Stimulated activated naive CD4-positive, alpha-beta T cell treated with Interleukin-2 at 50 U/mL for 16 hours (primary cell): ENCODE measurements at regions not wholly inside any gene's neighbourhood (a gene's known extent, or its start where the extent isn't known, plus 50 kb on each side); places are given as distances from the start of the nearest gene placed in this dataset.

ENCODE experiments used
- DNase-seq: peaks from one replicate; lab custom pipeline; 2025; lab: John Stamatoyannopoulos, UW

DNA sequence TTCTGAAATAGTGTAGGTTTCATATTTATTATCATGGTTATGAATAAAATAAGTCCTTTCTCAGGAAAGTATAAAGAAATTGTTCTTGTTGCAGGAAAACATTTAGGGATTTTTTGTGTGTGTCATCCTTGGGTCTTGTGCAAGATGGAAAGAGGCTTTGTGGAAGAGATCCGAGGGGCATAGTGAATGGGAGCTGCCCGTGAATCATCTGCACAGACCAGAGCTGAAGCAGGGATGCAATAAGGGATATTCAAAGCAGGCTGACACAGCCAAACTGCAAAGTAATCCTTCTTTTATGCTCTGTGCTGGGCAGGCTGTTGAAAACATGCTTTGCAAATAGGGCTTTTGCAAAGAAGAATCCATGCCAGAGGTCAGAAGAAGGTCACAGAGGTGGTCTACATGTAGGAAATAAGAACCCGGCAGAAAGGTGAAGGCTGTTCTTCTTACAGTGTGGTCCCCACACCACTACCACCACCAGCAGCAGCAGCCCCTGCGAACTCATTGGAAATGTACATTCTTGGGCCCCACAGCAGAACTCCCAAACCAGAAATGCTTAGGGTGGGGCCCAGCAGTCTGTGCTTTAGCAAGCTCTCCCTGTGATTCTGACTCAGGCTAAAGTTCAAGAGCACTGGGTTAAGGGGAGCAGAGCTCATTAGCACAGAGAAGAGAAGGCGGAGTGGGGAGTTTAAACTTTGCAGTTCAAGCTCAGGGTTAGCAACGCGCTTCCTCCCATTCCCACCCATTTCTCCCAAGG is 237.6 kb downstream of the QKI start:
- no peak for DNase-seq

GRCh38 chr6:163651426-163651825 is 236.9 kb downstream of the QKI start:
- DNase-seq = no peak

- DNase-seq = no peak
These were observed 234.3 kb downstream of the QKI start for GRCh38 chr6:163648868-163649267.

DNA sequence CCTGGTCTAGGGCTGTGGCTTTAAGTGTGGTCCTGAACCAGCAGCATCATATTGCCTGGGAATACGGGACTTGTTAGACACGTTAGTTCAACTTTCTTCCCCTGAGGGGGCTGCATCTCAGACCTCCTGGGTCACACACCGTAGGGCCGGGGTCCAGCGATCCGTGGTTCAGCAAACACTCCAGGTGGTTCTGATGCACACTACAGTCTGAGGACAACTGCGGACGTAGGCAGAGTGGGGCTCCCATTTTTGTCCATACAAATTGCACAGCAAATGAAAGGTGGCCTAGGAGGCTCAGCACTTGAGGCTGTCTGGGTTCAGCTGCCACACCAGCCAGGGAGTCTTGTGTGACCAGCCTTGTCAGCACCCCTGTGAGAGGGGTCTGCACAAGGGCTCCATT is 233.1 kb downstream of the QKI start:
- DNase-seq = no peak

DNA sequence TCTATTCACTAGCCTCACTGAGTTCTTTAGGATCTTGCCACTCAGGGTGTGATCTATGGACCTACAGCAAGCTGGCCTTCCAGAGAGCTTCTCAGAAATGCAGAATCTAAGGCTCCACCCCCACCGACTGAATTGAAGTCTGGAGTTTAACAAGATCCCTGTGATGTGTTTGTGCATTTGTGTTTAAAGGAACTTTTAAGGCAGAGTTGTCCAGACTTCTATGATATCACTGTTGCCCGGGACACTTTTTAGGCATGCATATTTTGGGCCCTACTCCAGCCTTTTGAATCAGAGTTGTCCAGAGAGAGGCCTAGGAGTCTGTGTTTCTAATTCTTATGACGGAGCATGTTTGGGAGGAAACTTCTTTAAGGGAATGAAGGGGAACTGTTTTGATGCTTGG is 232.3 kb downstream of the QKI start:
- no peak for DNase-seq

DNA sequence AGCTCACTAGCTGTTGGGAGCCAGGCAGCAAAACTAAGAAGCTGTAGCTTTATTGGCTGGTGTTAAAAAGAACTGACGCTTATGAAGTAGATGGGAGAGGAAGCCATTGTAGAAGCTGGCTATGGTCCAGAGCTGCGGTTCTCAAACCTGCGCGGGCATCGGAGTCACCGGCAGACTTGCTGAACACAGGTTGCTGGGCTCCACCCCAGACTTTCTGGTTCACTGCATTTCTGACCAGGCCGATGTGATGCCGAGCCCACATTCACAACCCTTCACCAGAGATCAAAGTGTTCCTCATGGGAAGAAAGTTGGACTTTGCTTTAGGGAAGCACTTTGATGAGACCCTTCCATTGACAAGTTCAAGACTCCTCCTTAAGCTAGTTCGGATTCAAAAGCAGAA is 231.6 kb downstream of the QKI start:
- DNase-seq = no peak

DNA sequence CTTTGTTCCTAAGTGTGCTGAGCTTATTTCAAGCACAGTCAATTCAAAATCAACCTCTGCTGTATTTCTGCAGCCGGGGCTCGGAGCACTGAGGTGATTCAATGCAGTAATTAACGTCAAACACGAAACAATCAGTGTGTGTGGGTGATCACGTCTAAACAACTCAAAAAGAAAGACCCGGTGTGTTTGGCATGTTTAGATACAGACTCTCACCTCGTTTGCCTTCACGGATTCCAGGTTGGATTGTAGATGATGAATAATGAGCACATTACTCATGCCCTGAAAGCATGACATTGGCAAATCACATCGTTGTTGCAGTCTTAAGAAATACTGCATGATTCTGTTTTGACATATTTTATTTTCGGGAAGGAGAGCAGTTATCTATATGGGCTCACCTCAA is 231.0 kb downstream of the QKI start:
- no peak for DNase-seq

DNA sequence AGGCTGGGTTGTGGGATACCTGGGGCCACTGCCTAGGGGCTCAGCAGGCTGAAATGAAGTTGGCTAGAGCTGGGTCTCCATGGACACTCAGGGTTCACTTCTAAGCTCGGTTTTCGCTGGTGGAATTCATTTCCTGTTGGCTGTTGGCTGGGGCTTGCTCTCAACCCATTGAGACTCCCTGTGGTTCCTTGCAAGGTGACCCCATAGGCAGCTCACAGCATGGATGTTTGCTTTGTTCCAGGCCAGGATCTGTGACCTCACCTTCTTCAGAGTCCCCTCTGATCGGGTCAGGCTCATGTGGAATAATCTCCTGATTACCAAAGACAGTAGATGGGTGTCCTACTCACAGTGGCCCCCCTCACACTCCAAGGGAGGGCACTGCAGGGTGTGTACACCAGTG is 229.3 kb downstream of the QKI start:
- DNase-seq = no peak

GRCh38 chr6:163641706-163642105 is 227.2 kb downstream of the QKI start:
- DNase-seq = no peak

DNA sequence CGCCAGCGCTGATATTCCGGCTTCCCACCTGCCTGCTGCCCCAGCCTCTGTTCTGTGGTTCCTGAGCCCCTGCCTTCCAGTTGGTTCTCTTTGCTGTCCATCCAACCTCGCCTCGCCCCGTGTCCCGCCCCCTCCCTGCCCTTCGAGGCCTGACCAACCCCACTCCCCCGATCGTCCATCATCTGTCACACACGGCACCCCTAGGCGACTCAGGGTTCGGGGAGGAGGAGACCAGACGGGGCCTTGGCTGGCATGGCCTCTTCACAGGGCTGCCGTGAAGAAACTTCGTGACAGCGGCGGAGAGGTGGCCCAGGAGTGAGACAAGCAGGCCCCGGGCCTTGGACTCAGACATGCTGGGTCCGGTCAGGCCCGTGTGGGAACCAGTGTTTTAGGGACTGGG is 226.1 kb downstream of the QKI start:
- no peak for DNase-seq

GRCh38 chr6:163637524-163637923 is 223.0 kb downstream of the QKI start:
- DNase-seq = no peak

- no peak for DNase-seq
These were observed 221.3 kb downstream of the QKI start for GRCh38 chr6:163635731-163636364.

GRCh38 chr6:163635315-163635714 is 220.8 kb downstream of the QKI start:
- no peak for DNase-seq

- no peak for DNase-seq
These were observed 220.0 kb downstream of the QKI start for GRCh38 chr6:163634211-163635171.

DNA sequence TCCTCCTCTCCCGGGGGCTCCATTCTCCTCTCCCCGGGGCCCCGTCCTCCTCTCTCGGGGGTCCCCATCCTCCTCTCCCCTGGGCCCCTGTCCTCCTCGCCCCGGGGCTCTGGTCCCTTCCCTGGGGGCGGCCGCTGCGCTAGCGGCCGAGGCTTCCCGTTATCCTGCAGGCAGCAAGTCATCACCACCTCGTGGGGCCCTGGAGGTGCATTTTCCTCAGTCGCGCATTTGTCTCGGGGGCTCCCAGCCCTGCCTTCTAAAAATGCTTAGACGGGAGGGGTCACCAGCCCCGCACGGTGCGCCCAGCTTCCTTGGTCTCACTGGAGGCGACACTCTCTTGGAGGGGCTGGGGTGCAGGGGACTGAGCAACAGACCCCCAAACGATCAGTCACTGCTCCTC is 216.5 kb downstream of the QKI start:
- no peak for DNase-seq

DNA sequence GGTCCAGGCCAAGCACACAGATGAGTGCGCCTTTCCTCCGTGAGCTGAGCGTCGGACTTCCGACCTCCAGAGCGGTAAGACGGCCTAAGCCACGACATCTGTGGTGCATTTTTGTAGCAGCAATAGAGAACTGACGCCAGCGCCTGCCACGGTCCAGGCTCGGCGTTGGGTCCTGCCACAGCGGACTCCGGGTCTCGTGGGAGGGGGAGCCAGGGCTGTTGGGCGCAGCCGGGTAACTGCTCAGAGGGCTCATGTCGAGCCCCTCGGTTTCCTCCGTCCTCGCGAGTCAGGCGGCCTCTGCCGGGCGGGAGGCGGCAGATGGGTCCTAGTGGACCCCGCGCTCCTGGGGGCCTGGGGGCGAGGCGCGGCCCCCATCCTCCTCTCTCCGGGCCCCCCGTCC is 216.1 kb downstream of the QKI start:
- DNase-seq = no peak

GRCh38 chr6:163630096-163630495 is 215.6 kb downstream of the QKI start:
- DNase-seq = no peak
